ENCODE measurements at regions not wholly inside any gene's neighbourhood (a gene's known extent, or its start where the extent isn't known, plus 50 kb on each side); places are given as distances from the start of the nearest gene placed in this dataset.
"Not testable (repeated sequence)": the region's sequence is repeated elsewhere in the genome, so short reads cannot be mapped to it uniquely, and the experiment has no call there.

- H3K27me3 ChIP-seq (ENCODE audit: control insufficient read depth in 2 of 2, insufficient read depth in 2 of 2, low read length in 2 of 2) = no peaks in the 10 kb centered on the region
- no peak overlapping the region for H3K9ac ChIP-seq (ENCODE audit: low read depth in 1 of 2, low read length in 2 of 2)
- peaks cover 2% of the 10 kb centered on the region in 2 donors for H3K4me1 ChIP-seq (ENCODE audit: control insufficient read depth in 2 of 2, insufficient read depth in 2 of 2, low read length in 2 of 2)
- no peak overlapping the region for H3K4me3 ChIP-seq (ENCODE audit: low read length in 2 of 2)
- no peaks in the 10 kb centered on the region for H3K36me3 ChIP-seq (ENCODE audit: control insufficient read depth in 2 of 2, insufficient read depth in 2 of 2, low read length in 2 of 2)
- no peaks in the 10 kb centered on the region for H3K9me3 ChIP-seq (ENCODE audit: control insufficient read depth in 2 of 2, low read length in 2 of 2)
- no peak overlapping the region for H3K27ac ChIP-seq (ENCODE audit: low read depth in 2 of 2, low read length in 2 of 2)
Observed at GRCh38 chr2:8243748-8244400, 438.0 kb upstream of the ID2 start.

DNA sequence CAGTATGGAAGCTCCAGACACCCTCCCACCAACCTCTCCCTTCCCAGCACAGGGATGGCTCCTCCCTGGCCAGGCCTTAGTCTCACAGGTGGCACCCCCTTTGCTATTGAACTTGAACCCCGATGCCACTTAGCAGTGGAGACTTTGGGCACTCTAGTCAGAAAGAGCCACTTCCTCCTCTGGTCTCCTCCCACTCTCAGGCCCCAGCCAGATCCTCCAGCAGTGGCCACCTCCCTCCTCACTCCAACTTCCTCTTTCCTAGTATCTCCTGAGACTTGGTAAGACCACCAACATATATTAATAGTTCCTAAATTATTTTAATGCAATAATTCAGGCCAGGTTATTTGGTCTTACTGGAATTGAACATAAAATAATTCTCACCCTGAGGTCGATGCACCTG is 437.2 kb upstream of the ID2 start:
- Histone ChIP-seq H3K4me1 (ENCODE audit: control insufficient read depth in 2 of 2, insufficient read depth in 2 of 2, low read length in 2 of 2) (no peaks in the 10 kb centered on the region), H3K4me3 (ENCODE audit: low read length in 2 of 2) (no peak overlapping the region), H3K27me3 (ENCODE audit: control insufficient read depth in 2 of 2, insufficient read depth in 2 of 2, low read length in 2 of 2) (no peaks in the 10 kb centered on the region), H3K27ac (ENCODE audit: low read depth in 2 of 2, low read length in 2 of 2) (no peak overlapping the region), H3K36me3 (ENCODE audit: control insufficient read depth in 2 of 2, insufficient read depth in 2 of 2, low read length in 2 of 2) (no peaks in the 10 kb centered on the region), H3K9me3 (ENCODE audit: control insufficient read depth in 2 of 2, low read length in 2 of 2) (no peaks in the 10 kb centered on the region), H3K9ac (ENCODE audit: low read depth in 1 of 2, low read length in 2 of 2) (no peak overlapping the region)

- Histone ChIP-seq H3K4me3 (ENCODE audit: low read length in 2 of 2) (no peak overlapping the region), H3K27ac (ENCODE audit: low read depth in 2 of 2, low read length in 2 of 2) (no peak overlapping the region), H3K36me3 (ENCODE audit: control insufficient read depth in 2 of 2, insufficient read depth in 2 of 2, low read length in 2 of 2) (no peaks in the 10 kb centered on the region), H3K27me3 (ENCODE audit: control insufficient read depth in 2 of 2, insufficient read depth in 2 of 2, low read length in 2 of 2) (no peaks in the 10 kb centered on the region), H3K4me1 (ENCODE audit: control insufficient read depth in 2 of 2, insufficient read depth in 2 of 2, low read length in 2 of 2) (no peaks in the 10 kb centered on the region), H3K9ac (ENCODE audit: low read depth in 1 of 2, low read length in 2 of 2) (no peak overlapping the region), H3K9me3 (ENCODE audit: control insufficient read depth in 2 of 2, low read length in 2 of 2) (no peaks in the 10 kb centered on the region)
Observed at GRCh38 chr2:8246137-8246536, 435.7 kb upstream of the ID2 start.

DNA sequence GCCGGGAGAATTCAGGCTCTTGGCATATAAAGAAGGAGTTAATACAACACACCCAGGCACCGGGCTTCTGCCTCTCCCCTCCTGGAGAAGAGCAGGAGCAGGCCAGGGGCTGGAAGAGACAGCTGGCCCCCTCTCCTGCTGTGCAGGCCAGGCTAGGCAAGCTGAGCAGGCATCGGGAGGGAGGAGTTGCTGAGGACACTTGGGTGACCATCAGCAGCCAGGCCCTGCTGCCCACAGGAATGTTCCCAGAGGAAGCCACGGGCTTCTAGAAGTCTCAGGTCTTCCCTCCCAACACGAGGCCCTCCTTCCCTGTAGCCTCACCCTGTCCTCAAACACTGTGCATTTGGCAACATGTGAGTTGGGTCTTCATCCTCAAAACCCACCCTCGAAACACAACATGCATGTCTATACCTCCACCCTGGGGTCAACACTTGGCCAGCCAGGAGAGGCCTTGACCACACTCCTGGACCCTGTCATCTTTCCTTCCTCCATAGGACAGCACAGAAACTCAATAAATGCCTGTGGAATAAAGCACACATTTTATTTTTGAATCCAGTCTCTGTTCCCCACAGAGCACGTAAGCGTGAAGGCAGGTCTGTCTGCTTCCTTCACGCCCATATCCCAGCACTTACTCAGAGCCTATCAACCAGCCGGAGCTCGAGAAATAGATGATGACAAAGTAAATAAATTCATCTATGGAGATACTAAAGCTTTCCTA is 433.8 kb upstream of the ID2 start:
- Histone ChIP-seq H3K27ac (ENCODE audit: low read depth in 2 of 2, low read length in 2 of 2) (no peak overlapping the region), H3K4me1 (ENCODE audit: control insufficient read depth in 2 of 2, insufficient read depth in 2 of 2, low read length in 2 of 2) (no peaks in the 10 kb centered on the region), H3K9ac (ENCODE audit: low read depth in 1 of 2, low read length in 2 of 2) (no peak overlapping the region), H3K4me3 (ENCODE audit: low read length in 2 of 2) (no peak overlapping the region), H3K36me3 (ENCODE audit: control insufficient read depth in 2 of 2, insufficient read depth in 2 of 2, low read length in 2 of 2) (no peaks in the 10 kb centered on the region), H3K9me3 (ENCODE audit: control insufficient read depth in 2 of 2, low read length in 2 of 2) (no peaks in the 10 kb centered on the region), H3K27me3 (ENCODE audit: control insufficient read depth in 2 of 2, insufficient read depth in 2 of 2, low read length in 2 of 2) (no peaks in the 10 kb centered on the region)

- Histone ChIP-seq H3K27ac (ENCODE audit: low read depth in 2 of 2, low read length in 2 of 2) (no peak overlapping the region), H3K27me3 (ENCODE audit: control insufficient read depth in 2 of 2, insufficient read depth in 2 of 2, low read length in 2 of 2) (no peaks in the 10 kb centered on the region), H3K4me3 (ENCODE audit: low read length in 2 of 2) (no peak overlapping the region), H3K9me3 (ENCODE audit: control insufficient read depth in 2 of 2, low read length in 2 of 2) (no peaks in the 10 kb centered on the region), H3K9ac (ENCODE audit: low read depth in 1 of 2, low read length in 2 of 2) (no peak overlapping the region), H3K4me1 (ENCODE audit: control insufficient read depth in 2 of 2, insufficient read depth in 2 of 2, low read length in 2 of 2) (no peaks in the 10 kb centered on the region), H3K36me3 (ENCODE audit: control insufficient read depth in 2 of 2, insufficient read depth in 2 of 2, low read length in 2 of 2) (no peaks in the 10 kb centered on the region)
Observed at GRCh38 chr2:8248623-8248957, 433.3 kb upstream of the ID2 start.

GRCh38 chr2:8249141-8249540 is 432.7 kb upstream of the ID2 start:
- H3K27ac ChIP-seq (ENCODE audit: low read depth in 2 of 2, low read length in 2 of 2) = no peak overlapping the region
- H3K9ac ChIP-seq (ENCODE audit: low read depth in 1 of 2, low read length in 2 of 2) = no peak overlapping the region
- H3K9me3 ChIP-seq (ENCODE audit: control insufficient read depth in 2 of 2, low read length in 2 of 2) = no peaks in the 10 kb centered on the region
- no peaks in the 10 kb centered on the region for H3K36me3 ChIP-seq (ENCODE audit: control insufficient read depth in 2 of 2, insufficient read depth in 2 of 2, low read length in 2 of 2)
- H3K27me3 ChIP-seq (ENCODE audit: control insufficient read depth in 2 of 2, insufficient read depth in 2 of 2, low read length in 2 of 2) = no peaks in the 10 kb centered on the region
- no peaks in the 10 kb centered on the region for H3K4me1 ChIP-seq (ENCODE audit: control insufficient read depth in 2 of 2, insufficient read depth in 2 of 2, low read length in 2 of 2)
- no peak overlapping the region for H3K4me3 ChIP-seq (ENCODE audit: low read length in 2 of 2)

- Histone ChIP-seq H3K4me3 (ENCODE audit: low read length in 2 of 2) (no peak overlapping the region), H3K9ac (ENCODE audit: low read depth in 1 of 2, low read length in 2 of 2) (no peak overlapping the region), H3K27me3 (ENCODE audit: control insufficient read depth in 2 of 2, insufficient read depth in 2 of 2, low read length in 2 of 2) (no peaks in the 10 kb centered on the region), H3K4me1 (ENCODE audit: control insufficient read depth in 2 of 2, insufficient read depth in 2 of 2, low read length in 2 of 2) (no peaks in the 10 kb centered on the region), H3K9me3 (ENCODE audit: control insufficient read depth in 2 of 2, low read length in 2 of 2) (no peaks in the 10 kb centered on the region), H3K27ac (ENCODE audit: low read depth in 2 of 2, low read length in 2 of 2) (no peak overlapping the region), H3K36me3 (ENCODE audit: control insufficient read depth in 2 of 2, insufficient read depth in 2 of 2, low read length in 2 of 2) (no peaks in the 10 kb centered on the region)
Observed at GRCh38 chr2:8249769-8250168, 432.1 kb upstream of the ID2 start.

GRCh38 chr2:8250290-8250689 is 431.6 kb upstream of the ID2 start:
- not testable (repeated sequence) for H3K4me3 ChIP-seq (ENCODE audit: low read length in 2 of 2); H3K9ac ChIP-seq (ENCODE audit: low read depth in 1 of 2, low read length in 2 of 2); H3K27me3 ChIP-seq (ENCODE audit: control insufficient read depth in 2 of 2, insufficient read depth in 2 of 2, low read length in 2 of 2); H3K27ac ChIP-seq (ENCODE audit: low read depth in 2 of 2, low read length in 2 of 2); H3K36me3 ChIP-seq (ENCODE audit: control insufficient read depth in 2 of 2, insufficient read depth in 2 of 2, low read length in 2 of 2); H3K9me3 ChIP-seq (ENCODE audit: control insufficient read depth in 2 of 2, low read length in 2 of 2); H3K4me1 ChIP-seq (ENCODE audit: control insufficient read depth in 2 of 2, insufficient read depth in 2 of 2, low read length in 2 of 2)

GRCh38 chr2:8251291-8251690 is 430.6 kb upstream of the ID2 start:
- no peaks in the 10 kb centered on the region for H3K36me3 ChIP-seq (ENCODE audit: control insufficient read depth in 2 of 2, insufficient read depth in 2 of 2, low read length in 2 of 2)
- no peaks in the 10 kb centered on the region for H3K27me3 ChIP-seq (ENCODE audit: control insufficient read depth in 2 of 2, insufficient read depth in 2 of 2, low read length in 2 of 2)
- no peak overlapping the region for H3K27ac ChIP-seq (ENCODE audit: low read depth in 2 of 2, low read length in 2 of 2)
- H3K9me3 ChIP-seq (ENCODE audit: control insufficient read depth in 2 of 2, low read length in 2 of 2) = no peaks in the 10 kb centered on the region
- no peaks in the 10 kb centered on the region for H3K4me1 ChIP-seq (ENCODE audit: control insufficient read depth in 2 of 2, insufficient read depth in 2 of 2, low read length in 2 of 2)
- no peak overlapping the region for H3K4me3 ChIP-seq (ENCODE audit: low read length in 2 of 2)
- H3K9ac ChIP-seq (ENCODE audit: low read depth in 1 of 2, low read length in 2 of 2) = no peak overlapping the region

DNA sequence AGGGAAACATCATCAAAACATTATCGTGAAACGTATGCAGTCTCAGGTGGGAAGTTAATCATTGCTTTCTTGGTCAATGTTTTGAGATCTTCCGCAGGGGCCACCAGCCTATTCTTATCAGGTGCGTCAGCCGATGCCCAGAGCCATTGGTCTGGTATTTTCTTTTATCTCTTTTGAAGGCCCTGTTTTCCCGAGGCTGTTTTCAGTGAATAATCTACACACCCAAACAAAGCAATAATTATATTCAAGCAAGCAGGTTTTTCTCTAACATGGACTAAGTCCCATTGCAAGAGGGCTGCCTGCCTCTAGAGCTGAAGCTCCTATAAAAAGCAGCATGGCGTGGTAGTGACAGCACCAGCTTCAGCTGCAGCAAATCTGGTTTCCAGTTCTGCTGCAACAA is 430.0 kb upstream of the ID2 start:
- no peaks in the 10 kb centered on the region for H3K36me3 ChIP-seq (ENCODE audit: control insufficient read depth in 2 of 2, insufficient read depth in 2 of 2, low read length in 2 of 2)
- H3K4me1 ChIP-seq (ENCODE audit: control insufficient read depth in 2 of 2, insufficient read depth in 2 of 2, low read length in 2 of 2) = no peaks in the 10 kb centered on the region
- no peak overlapping the region for H3K27ac ChIP-seq (ENCODE audit: low read depth in 2 of 2, low read length in 2 of 2)
- H3K27me3 ChIP-seq (ENCODE audit: control insufficient read depth in 2 of 2, insufficient read depth in 2 of 2, low read length in 2 of 2) = no peaks in the 10 kb centered on the region
- H3K9ac ChIP-seq (ENCODE audit: low read depth in 1 of 2, low read length in 2 of 2) = no peak overlapping the region
- H3K4me3 ChIP-seq (ENCODE audit: low read length in 2 of 2) = no peak overlapping the region
- no peaks in the 10 kb centered on the region for H3K9me3 ChIP-seq (ENCODE audit: control insufficient read depth in 2 of 2, low read length in 2 of 2)
